ENCODE measurements at regions not wholly inside any gene's neighbourhood (a gene's known extent, or its start where the extent isn't known, plus 50 kb on each side); places are given as distances from the start of the nearest gene placed in this dataset.
"Not testable (repeated sequence)": the region's sequence is repeated elsewhere in the genome, so short reads cannot be mapped to it uniquely, and the experiment has no call there.

GRCh38 chr21:27517177-27517576 lies 550.3 kb upstream of the ADAMTS5 start:
- DNase-seq (ENCODE audit: extremely low read depth in 1 of 2, low read depth in 1 of 2): not testable (repeated sequence)

- no peak for DNase-seq (ENCODE audit: extremely low read depth in 1 of 2, low read depth in 1 of 2)
Measured at GRCh38 chr21:27515676-27516075, 548.8 kb upstream of the ADAMTS5 start.

- no peak for DNase-seq (ENCODE audit: extremely low read depth in 1 of 2, low read depth in 1 of 2)
Measured at GRCh38 chr21:27513825-27514224, 546.9 kb upstream of the ADAMTS5 start.

- no peak for DNase-seq (ENCODE audit: extremely low read depth in 1 of 2, low read depth in 1 of 2)
Measured at GRCh38 chr21:27513016-27513415, 546.1 kb upstream of the ADAMTS5 start.

GRCh38 chr21:27511233-27511632 lies 544.3 kb upstream of the ADAMTS5 start:
- DNase-seq (ENCODE audit: extremely low read depth in 1 of 2, low read depth in 1 of 2): no peak

DNA sequence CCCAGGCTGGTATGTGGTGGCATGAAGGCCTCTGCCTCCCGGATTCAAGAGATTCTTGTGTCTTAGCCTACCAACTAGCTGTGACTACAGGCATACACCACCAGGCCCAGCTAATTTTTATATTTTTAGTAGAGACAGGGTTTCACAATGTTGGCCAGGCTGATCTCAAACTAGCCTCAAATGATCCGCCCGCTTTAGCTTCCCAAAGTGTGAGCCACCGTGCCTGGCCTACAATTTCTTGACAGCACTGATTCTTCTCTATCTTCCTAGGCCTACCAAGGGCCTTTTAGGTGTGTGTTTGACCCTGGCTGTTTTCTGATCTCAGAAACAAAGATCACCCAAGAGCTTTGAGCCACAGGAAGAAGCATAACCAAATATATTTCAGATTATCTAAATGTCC lies 540.8 kb upstream of the ADAMTS5 start:
- DNase-seq (ENCODE audit: extremely low read depth in 1 of 2, low read depth in 1 of 2): no peak

- DNase-seq (ENCODE audit: extremely low read depth in 1 of 2, low read depth in 1 of 2): no peak
Measured at GRCh38 chr21:27505516-27505915, 538.6 kb upstream of the ADAMTS5 start.

- no peak for DNase-seq (ENCODE audit: extremely low read depth in 1 of 2, low read depth in 1 of 2)
Measured at GRCh38 chr21:27502801-27503200, 535.9 kb upstream of the ADAMTS5 start.

DNA sequence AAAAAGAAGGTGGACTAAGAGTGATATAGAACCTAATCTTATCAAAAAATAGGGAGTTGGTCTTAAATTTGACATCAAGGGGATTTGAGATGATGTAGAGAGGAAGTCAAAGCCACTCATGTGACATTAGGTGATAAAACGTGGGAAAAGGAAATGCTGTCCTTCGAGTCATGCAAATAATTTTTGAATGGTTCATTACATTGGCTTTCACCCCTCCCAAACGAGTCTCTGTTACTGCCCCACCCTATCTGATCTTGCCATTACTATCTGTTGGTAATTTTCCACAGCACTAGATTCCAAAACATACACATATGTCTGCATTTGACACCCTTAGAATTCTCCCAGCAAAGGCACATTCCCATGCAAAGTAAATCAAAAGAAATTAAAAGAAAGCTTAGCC lies 531.1 kb upstream of the ADAMTS5 start:
- DNase-seq (ENCODE audit: extremely low read depth in 1 of 2, low read depth in 1 of 2): no peak

DNA sequence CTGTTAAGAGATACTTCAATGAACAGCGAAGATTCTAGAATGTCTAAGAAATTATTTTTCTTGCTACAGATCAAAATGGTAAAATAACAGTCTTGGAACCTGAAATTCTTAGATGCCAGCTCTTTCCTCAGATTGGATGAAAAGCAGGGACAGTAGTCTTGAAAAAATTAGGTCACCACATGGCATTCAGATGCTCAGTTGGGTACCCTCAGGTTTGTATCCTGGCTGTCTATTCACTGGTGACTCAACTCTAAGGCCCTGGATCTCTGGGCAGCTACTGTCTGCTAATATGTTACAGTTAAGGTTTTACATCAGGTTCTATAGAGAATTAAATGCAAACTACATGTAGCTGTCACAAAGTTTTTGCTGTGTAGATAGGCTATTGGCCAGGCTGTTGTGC lies 528.9 kb upstream of the ADAMTS5 start:
- no peak for DNase-seq (ENCODE audit: extremely low read depth in 1 of 2, low read depth in 1 of 2)

GRCh38 chr21:27493542-27493941 lies 526.7 kb upstream of the ADAMTS5 start:
- no peak for DNase-seq (ENCODE audit: extremely low read depth in 1 of 2, low read depth in 1 of 2)

GRCh38 chr21:27487676-27488075 lies 520.8 kb upstream of the ADAMTS5 start:
- DNase-seq (ENCODE audit: extremely low read depth in 1 of 2, low read depth in 1 of 2): no peak

DNA sequence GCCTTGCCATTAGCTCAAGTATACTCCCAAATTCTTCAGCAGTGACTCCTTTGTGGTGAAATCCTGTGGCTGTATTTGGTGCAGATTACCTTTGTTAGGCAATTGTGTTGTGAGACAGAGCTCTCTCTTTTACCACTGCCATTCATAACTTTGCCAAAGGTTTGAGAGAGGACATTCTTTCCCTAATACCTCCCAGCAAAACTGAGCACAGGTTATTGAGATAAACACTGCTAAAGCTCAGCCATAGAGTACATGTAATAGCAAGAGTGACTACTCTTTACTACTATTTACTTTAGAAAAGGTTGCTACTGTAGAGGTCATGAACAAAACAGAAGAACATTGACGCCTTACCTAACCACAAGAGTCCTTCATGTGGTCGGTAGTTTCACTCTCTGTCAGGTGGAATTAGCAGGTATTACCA lies 514.0 kb upstream of the ADAMTS5 start:
- DNase-seq (ENCODE audit: extremely low read depth in 1 of 2, low read depth in 1 of 2): no peak

DNA sequence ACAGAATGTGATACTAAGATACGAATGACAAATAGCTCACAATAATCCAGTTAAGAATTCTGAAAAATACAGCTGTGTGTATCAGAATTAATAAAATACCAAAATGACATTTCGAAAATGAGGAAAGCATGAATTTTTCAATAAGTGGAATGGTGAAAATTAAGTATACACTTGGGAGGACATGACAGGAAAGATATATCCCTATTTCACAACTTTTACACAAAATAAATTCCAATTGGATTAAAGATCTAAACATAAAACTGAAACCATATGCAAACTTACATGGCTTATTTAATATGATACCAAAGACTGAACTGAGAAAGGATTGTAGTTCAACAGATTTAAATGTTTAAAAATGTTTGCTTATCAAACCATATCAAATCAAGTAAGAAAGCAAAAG lies 510.4 kb upstream of the ADAMTS5 start:
- DNase-seq (ENCODE audit: extremely low read depth in 1 of 2, low read depth in 1 of 2): no peak

GRCh38 chr21:27476696-27477095 lies 509.8 kb upstream of the ADAMTS5 start:
- no peak for DNase-seq (ENCODE audit: extremely low read depth in 1 of 2, low read depth in 1 of 2)

DNA sequence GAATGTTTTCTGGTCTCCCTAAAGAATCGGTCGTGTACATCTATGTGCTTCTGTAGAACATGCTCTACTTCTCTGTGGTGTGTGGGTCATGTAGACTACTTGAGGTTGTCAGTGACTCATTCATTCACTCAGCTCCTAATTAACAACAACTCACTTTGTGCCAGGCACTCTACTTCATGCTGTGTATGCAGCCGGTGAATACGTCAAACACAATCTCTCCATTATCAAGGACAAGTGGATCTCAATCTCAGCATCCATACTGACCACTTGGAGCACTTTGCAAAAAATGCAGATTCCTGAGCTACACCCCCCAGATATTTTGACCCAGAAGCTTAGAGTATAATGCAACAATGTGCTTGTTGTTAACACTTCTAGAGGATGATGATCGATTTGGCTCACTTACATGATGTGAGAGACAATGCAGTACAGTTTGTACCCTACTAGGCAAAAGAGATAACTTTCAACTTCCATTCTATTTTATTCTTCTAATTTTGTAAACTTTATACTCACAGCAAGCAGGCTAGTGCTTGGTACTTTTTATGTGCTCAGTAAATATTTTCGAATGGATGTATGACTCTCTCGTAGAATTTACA lies 508.6 kb upstream of the ADAMTS5 start:
- no peak for DNase-seq (ENCODE audit: extremely low read depth in 1 of 2, low read depth in 1 of 2)

- DNase-seq (ENCODE audit: extremely low read depth in 1 of 2, low read depth in 1 of 2): no peak
Measured at GRCh38 chr21:27467366-27467765, 500.5 kb upstream of the ADAMTS5 start.

GRCh38 chr21:27466140-27466539 lies 499.3 kb upstream of the ADAMTS5 start:
- no peak for DNase-seq (ENCODE audit: extremely low read depth in 1 of 2, low read depth in 1 of 2)

GRCh38 chr21:27464648-27465047 lies 497.8 kb upstream of the ADAMTS5 start:
- no peak for DNase-seq (ENCODE audit: extremely low read depth in 1 of 2, low read depth in 1 of 2)

- no peak for DNase-seq (ENCODE audit: extremely low read depth in 1 of 2, low read depth in 1 of 2)
Measured at GRCh38 chr21:27462726-27463125, 495.8 kb upstream of the ADAMTS5 start.

DNA sequence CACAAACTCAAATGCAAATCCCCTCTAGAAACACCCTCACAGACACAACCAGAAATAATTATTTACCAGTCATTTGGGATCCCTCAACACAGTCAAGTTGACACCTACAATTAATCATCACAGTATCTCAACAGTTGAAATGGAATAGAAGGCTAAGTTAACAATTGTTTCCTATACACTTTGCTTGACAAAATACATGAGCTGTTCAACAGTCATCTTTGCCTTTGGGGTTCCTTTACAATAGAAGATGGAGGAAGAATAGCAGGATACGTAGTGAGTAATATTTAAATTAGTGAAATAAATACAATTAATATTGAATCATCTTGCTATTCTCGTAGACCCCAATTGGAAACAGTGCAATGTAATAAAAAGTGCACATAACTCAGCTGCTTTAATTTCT lies 487.3 kb upstream of the ADAMTS5 start:
- no peak for DNase-seq (ENCODE audit: extremely low read depth in 1 of 2, low read depth in 1 of 2)

DNA sequence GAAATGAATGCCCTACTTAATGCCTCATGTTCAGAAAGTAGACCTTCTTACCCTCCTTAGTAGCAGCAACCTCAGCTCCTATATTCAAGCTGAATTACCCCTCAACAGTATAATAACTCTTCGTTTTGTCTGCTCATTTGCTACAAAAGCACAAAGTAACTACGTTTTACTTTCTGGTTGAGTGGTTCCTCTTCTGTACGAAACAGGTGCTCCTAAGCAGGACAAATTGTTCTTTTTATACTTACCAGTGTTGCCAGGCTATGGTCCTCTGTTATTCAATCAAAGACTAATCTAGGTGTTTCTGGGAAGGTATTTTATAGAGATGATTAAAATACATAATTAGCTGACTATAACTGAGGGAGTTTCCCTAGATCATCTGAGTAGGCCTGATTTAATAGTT lies 484.2 kb upstream of the ADAMTS5 start:
- no peak for DNase-seq (ENCODE audit: extremely low read depth in 1 of 2, low read depth in 1 of 2)

GRCh38 chr21:27450216-27450615 lies 483.3 kb upstream of the ADAMTS5 start:
- no peak for DNase-seq (ENCODE audit: extremely low read depth in 1 of 2, low read depth in 1 of 2)
